ENCODE measurements at regions not wholly inside any gene's neighbourhood (a gene's known extent, or its start where the extent isn't known, plus 50 kb on each side); places are given as distances from the start of the nearest gene placed in this dataset.

- no peak overlapping the region for H3K27ac Mint-ChIP-seq
- TF ChIP-seq CTCF (IDR thresholded peaks at IDR 0.05; ENCODE audit: unreplicated experiment), result no peak
- no peaks in the 10 kb centered on the region for H3K9me3 Mint-ChIP-seq (ENCODE audit: low read depth)
- no peak for DNase-seq (ENCODE audit: low spot score, unreplicated experiment)
- no peaks in the 10 kb centered on the region for H3K4me1 Mint-ChIP-seq (ENCODE audit: low read depth)
- no peak overlapping the region for H3K4me3 Mint-ChIP-seq (ENCODE audit: low read depth)
- H3K36me3 Mint-ChIP-seq (ENCODE audit: insufficient read depth), result no peaks in the 10 kb centered on the region
- no peaks in the 10 kb centered on the region for H3K27me3 Mint-ChIP-seq
These were observed 108.5 kb upstream of the MAP1B start for GRCh38 chr5:71998746-71999145.

DNA sequence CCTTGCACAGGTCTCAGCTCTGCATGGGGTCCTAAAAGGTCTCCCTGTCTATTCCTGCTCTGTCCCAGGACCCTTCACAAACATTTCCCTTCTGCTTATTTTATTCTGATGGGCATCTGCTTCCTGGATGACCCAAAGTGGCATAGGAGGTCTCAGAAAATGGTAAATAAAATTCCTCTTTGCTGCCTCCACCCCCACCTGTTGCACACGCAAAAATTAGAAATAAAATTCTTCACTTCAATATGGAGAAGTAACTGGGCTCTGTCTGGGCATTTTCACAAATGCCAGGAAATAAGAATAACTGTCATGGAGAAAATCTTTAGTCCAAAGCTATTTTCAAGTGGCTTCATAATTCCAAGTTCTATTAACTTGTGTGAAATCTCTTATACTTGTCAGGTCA lies 106.6 kb upstream of the MAP1B start:
- TF ChIP-seq CTCF (IDR thresholded peaks at IDR 0.05; ENCODE audit: unreplicated experiment), result no peak
- no peaks in the 10 kb centered on the region for H3K9me3 Mint-ChIP-seq (ENCODE audit: low read depth)
- no peak for DNase-seq (ENCODE audit: low spot score, unreplicated experiment)
- no peaks in the 10 kb centered on the region for H3K36me3 Mint-ChIP-seq (ENCODE audit: insufficient read depth)
- no peak overlapping the region for H3K27ac Mint-ChIP-seq
- H3K4me3 Mint-ChIP-seq (ENCODE audit: low read depth), result no peak overlapping the region
- H3K27me3 Mint-ChIP-seq, result no peaks in the 10 kb centered on the region
- peaks cover under 1% of the 10 kb centered on the region for H3K4me1 Mint-ChIP-seq (ENCODE audit: low read depth)

DNA sequence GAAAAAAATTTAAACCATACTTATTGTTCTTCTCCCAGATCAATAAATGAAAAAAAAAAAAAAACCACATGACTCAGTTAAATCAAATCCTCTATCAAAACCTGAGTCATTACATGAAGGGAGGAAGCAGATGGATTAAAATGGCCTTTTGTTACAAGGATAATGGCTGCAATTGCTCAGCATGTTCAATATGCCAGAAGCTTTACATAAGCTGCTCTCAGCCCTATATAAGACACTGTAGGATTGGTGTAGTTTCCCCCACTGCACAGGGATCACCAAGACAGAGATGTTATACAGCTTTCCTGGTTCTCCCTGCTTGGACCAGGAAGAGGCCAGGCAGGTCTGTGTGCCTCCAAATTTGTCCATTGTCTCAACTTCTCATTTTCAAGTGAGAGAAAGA lies 101.6 kb upstream of the MAP1B start:
- no peak for DNase-seq (ENCODE audit: low spot score, unreplicated experiment)
- Mint-ChIP-seq H3K9me3 (ENCODE audit: low read depth) (no peaks in the 10 kb centered on the region), H3K27ac (no peak overlapping the region), H3K36me3 (ENCODE audit: insufficient read depth) (no peaks in the 10 kb centered on the region), H3K4me1 (ENCODE audit: low read depth) (peaks cover 4% of the 10 kb centered on the region), H3K27me3 (no peaks in the 10 kb centered on the region), H3K4me3 (ENCODE audit: low read depth) (no peak overlapping the region)
- no peak for TF ChIP-seq CTCF (IDR thresholded peaks at IDR 0.05; ENCODE audit: unreplicated experiment)

DNA sequence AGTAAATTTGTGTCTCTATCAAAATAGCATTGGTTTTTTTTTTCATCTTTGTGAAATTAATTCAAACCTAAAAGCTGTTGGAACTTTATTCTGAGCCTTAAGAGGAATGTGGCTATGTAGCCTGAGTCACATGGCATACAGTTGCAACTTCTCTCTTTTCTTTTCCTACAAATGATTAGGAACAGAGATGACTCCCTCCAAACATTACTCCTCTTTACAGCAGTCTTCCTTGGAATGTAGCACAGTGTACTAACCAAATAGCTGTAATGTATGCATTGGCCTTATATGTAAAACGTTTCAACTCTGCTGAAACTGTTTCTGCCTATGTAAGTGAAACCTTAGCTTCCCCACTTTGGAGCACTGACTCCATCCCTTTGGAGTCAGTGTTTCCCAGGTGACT lies 100.9 kb upstream of the MAP1B start:
- Mint-ChIP-seq H3K27ac (no peak overlapping the region), H3K4me3 (ENCODE audit: low read depth) (no peak overlapping the region), H3K4me1 (ENCODE audit: low read depth) (peaks cover 4% of the 10 kb centered on the region), H3K36me3 (ENCODE audit: insufficient read depth) (no peaks in the 10 kb centered on the region), H3K27me3 (no peaks in the 10 kb centered on the region), H3K9me3 (ENCODE audit: low read depth) (no peaks in the 10 kb centered on the region)
- DNase-seq (ENCODE audit: low spot score, unreplicated experiment), result no peak
- TF ChIP-seq CTCF (IDR thresholded peaks at IDR 0.05; ENCODE audit: unreplicated experiment), result no peak

DNA sequence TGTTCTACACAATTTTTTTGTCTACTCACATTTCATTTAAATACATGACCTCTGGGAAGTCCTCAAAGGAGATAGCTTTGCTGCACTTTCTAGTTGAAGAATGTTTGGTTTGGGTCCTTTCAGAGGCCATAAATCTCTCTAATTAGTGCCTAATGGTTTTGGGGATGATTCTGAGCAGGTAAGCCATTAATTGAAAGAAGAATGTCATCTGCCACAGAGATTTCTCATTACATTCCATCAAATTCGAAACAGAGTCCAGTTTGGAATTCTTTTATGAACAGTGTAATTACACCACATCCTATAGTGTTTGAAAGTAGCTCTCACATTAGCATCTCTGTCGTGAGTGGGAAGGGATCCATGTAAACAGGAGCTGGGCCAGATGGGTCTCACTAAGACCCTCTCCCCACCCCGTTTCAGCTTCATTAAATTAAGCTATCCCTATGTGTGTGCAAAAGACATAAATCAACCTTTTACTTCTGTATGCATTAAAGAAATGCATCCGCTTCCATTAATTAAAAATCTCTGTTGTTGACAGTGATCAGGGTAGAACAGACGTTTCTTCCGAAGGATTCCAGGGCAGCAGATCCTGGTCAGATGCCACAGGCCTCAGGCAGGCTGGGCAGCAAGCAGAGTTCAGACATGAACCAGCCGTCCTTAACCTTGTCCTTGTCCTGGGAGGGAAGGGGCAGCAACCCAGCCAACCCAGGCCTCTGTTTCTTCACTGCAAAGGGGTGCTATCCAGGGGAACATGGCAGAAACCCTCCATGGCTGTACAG lies 99.8 kb upstream of the MAP1B start:
- Mint-ChIP-seq H3K4me1 (ENCODE audit: low read depth) (peaks cover 4% of the 10 kb centered on the region), H3K9me3 (ENCODE audit: low read depth) (no peaks in the 10 kb centered on the region), H3K27me3 (no peaks in the 10 kb centered on the region), H3K36me3 (ENCODE audit: insufficient read depth) (no peaks in the 10 kb centered on the region), H3K27ac (no peak overlapping the region), H3K4me3 (ENCODE audit: low read depth) (no peak overlapping the region)
- no peak for TF ChIP-seq CTCF (IDR thresholded peaks at IDR 0.05; ENCODE audit: unreplicated experiment)
- DNase-seq (ENCODE audit: low spot score, unreplicated experiment), result no peak
